Spleen (tissue), 7 donors: ENCODE measurements at regions not wholly inside any gene's neighbourhood (a gene's known extent, or its start where the extent isn't known, plus 50 kb on each side); places are given as distances from the start of the nearest gene placed in this dataset.
"Not testable (repeated sequence)": the region's sequence is repeated elsewhere in the genome, so short reads cannot be mapped to it uniquely, and the experiment has no call there.

ENCODE experiments used
- CTCF ChIP-seq, 11 experiments: fragments of 200-600 bp in 7 of 11; fragments of 450-650 bp in 4 of 11; sonication (generic) in 4 of 11; IDR thresholded peaks in 8 of 11; conservative IDR thresholded peaks in 3 of 11; 1 replicate in 7 of 11; 2 replicates in 4 of 11; pipeline versions ENCODE4 v1.4.0 to v1.8.0; 2016 to 2021; ENCODE audit warnings: antibody characterized with exemption in 11 of 11, inconsistent platforms in 4 of 11, mild to moderate bottlenecking in 1 of 11
- POLR2A ChIP-seq, 3 donors: fragments of 450-650 bp; IDR thresholded peaks; one replicate each; pipeline ENCODE4 v1.5.1; 2017; ENCODE audit warnings: antibody characterized with exemption in 3 of 3, mild to moderate bottlenecking in 1 of 3
- POLR2AphosphoS5 ChIP-seq, 3 donors: sonication (generic); formaldehyde crosslinking; IDR thresholded peaks; one replicate each; pipeline ENCODE4 v1.5.1; 2017; ENCODE audit warnings: antibody characterized with exemption in 3 of 3
- donor health status: DM: no; HTN: no; CAD: no; lungs with moderate emphysema.
- donor health status: DM: no; HTN: no; CAD: no.
- donor health status: DM: no; HTN: no; CAD: no.

GRCh38 chrX:139376547-139376946 lies 154.0 kb upstream of the F9 start:
- TF ChIP-seq CTCF (IDR thresholded peaks at IDR 0.05 in 8 of 11, conservative IDR thresholded peaks at IDR 0.05 in 3 of 11); POLR2AphosphoS5 (IDR thresholded peaks at IDR 0.05); POLR2A (IDR thresholded peaks at IDR 0.05): not testable (repeated sequence)
